OCI-LY1 (cell line): ENCODE measurements at regions not wholly inside any gene's neighbourhood (a gene's known extent, or its start where the extent isn't known, plus 50 kb on each side); places are given as distances from the start of the nearest gene placed in this dataset.

Experiments used
- H2AFZ ChIP-seq: fragments of 200-600 bp; sonication (generic), shearing (Covaris generic); 2 replicates; pipeline ENCODE4 v1.6.0; 2014; ENCODE audit warnings: antibody characterized with exemption, mild to moderate bottlenecking, low read length
- H3F3A ChIP-seq: fragments of 200-600 bp; sonication (generic), shearing (Covaris generic); 2 replicates; pipeline ENCODE4 v1.6.0; 2014; ENCODE audit warnings: mild to moderate bottlenecking, antibody characterized with exemption, low read length, moderate library complexity; ENCODE audit not compliant: insufficient read depth
- H3K27ac ChIP-seq: fragments of 200-600 bp; sonication (generic); 2 replicates; pipeline ENCODE4 v1.5.1; 2014; ENCODE audit warnings: low read length, mixed run types, mild to moderate bottlenecking, low read depth; ENCODE audit not compliant: poor library complexity, severe bottlenecking
- H3K27me3 ChIP-seq: fragments of 200-600 bp; sonication (generic); 2 replicates; pipeline ENCODE4 v1.6.0; 2014; ENCODE audit warnings: antibody characterized with exemption, mild to moderate bottlenecking, low read length, moderate library complexity; ENCODE audit not compliant: insufficient read depth
- H3K36me3 ChIP-seq: fragments of 200-600 bp; sonication (generic); 2 replicates; pipeline ENCODE4 v1.6.1; 2014; ENCODE audit warnings: mild to moderate bottlenecking, antibody characterized with exemption, low read length, moderate library complexity, mixed read lengths; ENCODE audit not compliant: insufficient read depth
- H3K4me1 ChIP-seq: fragments of 200-600 bp; sonication (generic); 2 replicates; pipeline ENCODE4 v1.5.1; 2014; ENCODE audit warnings: mild to moderate bottlenecking, low read length, moderate library complexity; ENCODE audit not compliant: insufficient read depth, severe bottlenecking
- H3K4me2 ChIP-seq: fragments of 200-600 bp; sonication (generic), shearing (Covaris generic); 2 replicates; pipeline ENCODE4 v1.6.1; 2014; ENCODE audit warnings: low read length
- H3K4me3 ChIP-seq: fragments of 200-600 bp; sonication (generic); 2 replicates; pipeline ENCODE4 v1.5.1; 2014; ENCODE audit warnings: low read length, low read depth, mild to moderate bottlenecking, mixed read lengths; ENCODE audit not compliant: poor library complexity, severe bottlenecking
- H3K79me2 ChIP-seq: fragments of 200-600 bp; shearing (Covaris generic); 2 replicates; pipeline ENCODE4 v1.6.1; 2016; ENCODE audit warnings: mixed run types, low read length, mixed read lengths; ENCODE audit not compliant: insufficient read depth
- H3K9ac ChIP-seq: fragments of 200-600 bp; sonication (generic), shearing (Covaris generic); 2 replicates; pipeline ENCODE4 v1.6.1; 2014; ENCODE audit warnings: mild to moderate bottlenecking, low read length, mixed read lengths
- H3K9me2 ChIP-seq: fragments of 200-600 bp; sonication (generic), shearing (Covaris generic); 2 replicates; pipeline ENCODE4 v1.6.1; 2014; ENCODE audit warnings: low read depth, mild to moderate bottlenecking, low read length, mixed read lengths
- H3K9me3 ChIP-seq: fragments of 200-600 bp; shearing (Covaris generic); 2 replicates; pipeline ENCODE4 v1.6.1; 2014; ENCODE audit warnings: low read length, mixed read lengths
- H4K20me1 ChIP-seq: fragments of 200-600 bp; sonication (generic), shearing (Covaris generic); 2 replicates; pipeline ENCODE4 v1.6.0; 2016; ENCODE audit warnings: mild to moderate bottlenecking, low read length; ENCODE audit not compliant: insufficient read depth
- CTCF ChIP-seq: fragments of 200-600 bp; sonication (generic), shearing (Covaris generic); IDR thresholded peaks from 2 replicates; pipeline ENCODE4 v1.5.1; 2017; ENCODE audit warnings: mild to moderate bottlenecking, antibody characterized with exemption, low read length, moderate library complexity, mixed read lengths
- EZH2 ChIP-seq: fragments of 200-600 bp; sonication (generic), shearing (Covaris generic); IDR thresholded peaks from 2 replicates; pipeline ENCODE4 v1.8.0; 2017; ENCODE audit warnings: borderline replicate concordance, mixed run types, mild to moderate bottlenecking, antibody characterized with exemption, low read length, moderate library complexity, mixed read lengths

DNA sequence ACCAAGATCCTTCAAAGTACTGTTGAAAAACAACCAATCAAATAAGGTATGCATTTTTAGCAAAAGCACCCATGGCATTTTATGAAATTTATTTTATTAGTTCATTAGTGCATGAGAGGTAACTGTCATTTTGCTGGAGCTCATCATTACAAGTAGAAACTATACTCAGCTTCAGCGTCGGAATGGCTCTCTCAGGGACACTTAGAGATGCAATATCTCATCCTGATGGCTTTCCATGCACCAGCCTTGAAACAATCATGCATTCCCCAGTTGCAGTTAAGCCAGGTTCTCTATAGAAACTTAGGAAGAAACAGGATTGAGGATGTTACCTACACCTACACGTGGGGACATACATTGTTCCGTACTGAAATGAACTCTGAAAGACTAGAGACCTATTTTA is 219.5 kb downstream of the GALR1 start:
- H3K9me3 ChIP-seq, result no peaks in the 10 kb centered on the region
- no peak overlapping the region for H3K27ac ChIP-seq
- H2AFZ ChIP-seq, result no peak overlapping the region
- H3K79me2 ChIP-seq, result no peaks in the 10 kb centered on the region
- no peak for TF ChIP-seq CTCF
- TF ChIP-seq EZH2, result no peak
- H3K4me2 ChIP-seq, result no peak overlapping the region
- H3K9ac ChIP-seq, result no peak overlapping the region
- H3F3A ChIP-seq, result no peaks in the 10 kb centered on the region
- no peaks in the 10 kb centered on the region for H3K27me3 ChIP-seq
- no peaks in the 10 kb centered on the region for H3K9me2 ChIP-seq
- no peaks in the 10 kb centered on the region for H3K4me1 ChIP-seq
- H3K36me3 ChIP-seq, result no peaks in the 10 kb centered on the region
- H4K20me1 ChIP-seq, result no peaks in the 10 kb centered on the region
- no peak overlapping the region for H3K4me3 ChIP-seq

DNA sequence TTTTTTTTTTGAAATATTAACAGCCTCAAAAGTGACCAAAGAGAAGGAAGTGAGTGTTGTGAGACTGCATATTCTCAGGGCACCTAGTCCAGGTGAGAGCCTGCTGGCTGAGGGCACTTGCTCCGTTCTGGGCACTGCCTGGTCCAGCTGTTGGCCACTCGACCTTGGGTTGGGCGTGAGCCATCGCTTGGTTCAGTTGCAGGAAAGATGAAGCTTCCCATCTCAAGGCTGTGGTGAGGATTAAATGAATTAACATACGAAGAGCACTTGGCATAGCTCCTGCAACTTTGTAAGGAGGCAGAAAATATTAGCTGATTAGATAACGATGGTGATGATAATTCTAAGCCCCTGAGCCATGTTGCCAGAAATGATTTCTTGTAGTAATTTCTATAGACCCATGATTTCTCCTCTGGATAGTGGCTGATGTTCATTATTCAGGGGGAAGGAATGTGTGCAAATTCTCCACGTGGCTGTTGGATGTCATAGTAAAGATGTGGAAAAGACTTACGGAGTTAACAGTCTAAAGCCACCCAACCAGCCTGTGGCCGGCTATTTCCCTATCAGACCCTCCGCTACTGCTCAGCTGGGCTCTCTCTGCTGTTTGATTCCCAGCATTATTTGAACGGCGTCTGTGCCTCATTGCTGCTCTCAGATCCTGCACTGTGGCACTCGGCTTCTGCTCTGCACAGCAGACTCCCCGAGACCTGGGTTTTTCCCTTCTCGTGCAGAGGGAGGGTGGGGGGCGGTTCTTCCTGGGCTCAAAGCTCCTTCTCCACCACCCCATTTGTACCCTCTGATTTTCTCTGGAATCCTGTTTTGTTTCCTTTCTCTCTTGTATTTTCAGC is 221.1 kb downstream of the GALR1 start:
- Histone ChIP-seq H3F3A (no peaks in the 10 kb centered on the region), H3K27me3 (no peaks in the 10 kb centered on the region), H3K27ac (no peak overlapping the region), H3K4me1 (no peaks in the 10 kb centered on the region), H3K9ac (no peak overlapping the region), H3K9me2 (no peaks in the 10 kb centered on the region), H4K20me1 (no peaks in the 10 kb centered on the region), H3K4me2 (no peak overlapping the region), H3K9me3 (no peaks in the 10 kb centered on the region), H3K36me3 (no peaks in the 10 kb centered on the region), H3K79me2 (no peaks in the 10 kb centered on the region), H3K4me3 (no peak overlapping the region), H2AFZ (no peak overlapping the region)
- TF ChIP-seq EZH2 (no peak), CTCF (no peak)

DNA sequence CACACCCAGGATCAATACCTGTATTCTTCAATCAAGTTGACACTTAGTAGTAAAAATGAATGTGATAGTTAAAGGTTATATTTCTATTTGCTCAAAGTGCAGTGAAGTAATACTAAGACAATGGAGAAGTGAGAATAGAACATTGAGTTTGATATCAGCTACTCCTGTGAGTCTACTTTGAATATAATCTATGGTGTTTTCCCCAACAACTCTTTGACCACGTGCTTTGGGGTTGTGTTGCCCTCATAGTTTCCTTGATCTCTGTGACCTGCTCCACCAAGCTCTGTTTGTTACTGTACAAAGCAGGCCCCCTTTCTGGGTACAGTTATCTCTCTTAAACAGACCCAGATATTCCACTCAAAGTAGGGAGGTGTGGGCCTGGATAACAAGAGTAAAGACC is 222.9 kb downstream of the GALR1 start:
- Histone ChIP-seq H3K4me2 (no peak overlapping the region), H3K4me1 (no peaks in the 10 kb centered on the region), H3K9ac (no peak overlapping the region), H3K9me2 (no peaks in the 10 kb centered on the region), H3F3A (no peaks in the 10 kb centered on the region), H3K79me2 (no peaks in the 10 kb centered on the region), H3K9me3 (no peaks in the 10 kb centered on the region), H3K27me3 (no peaks in the 10 kb centered on the region), H3K4me3 (no peak overlapping the region), H2AFZ (no peak overlapping the region), H4K20me1 (no peaks in the 10 kb centered on the region), H3K36me3 (no peaks in the 10 kb centered on the region), H3K27ac (no peak overlapping the region)
- TF ChIP-seq CTCF (no peak), EZH2 (no peak)
